Forelimb muscle (tissue), 1 donor: ENCODE measurements at regions not wholly inside any gene's neighbourhood (a gene's known extent, or its start where the extent isn't known, plus 50 kb on each side); places are given as distances from the start of the nearest gene placed in this dataset.
"Not testable (repeated sequence)": the region's sequence is repeated elsewhere in the genome, so short reads cannot be mapped to it uniquely, and the experiment has no call there.

Source experiments
- DNase-seq: peaks from one replicate; pipeline ENCODE4 v3.0.0-alpha.2; 2013; ENCODE audit warnings: low read depth

GRCh38 chr17:21517538-21518293, 141.6 kb downstream of the KCNJ12 start:
- no peak for DNase-seq

DNA sequence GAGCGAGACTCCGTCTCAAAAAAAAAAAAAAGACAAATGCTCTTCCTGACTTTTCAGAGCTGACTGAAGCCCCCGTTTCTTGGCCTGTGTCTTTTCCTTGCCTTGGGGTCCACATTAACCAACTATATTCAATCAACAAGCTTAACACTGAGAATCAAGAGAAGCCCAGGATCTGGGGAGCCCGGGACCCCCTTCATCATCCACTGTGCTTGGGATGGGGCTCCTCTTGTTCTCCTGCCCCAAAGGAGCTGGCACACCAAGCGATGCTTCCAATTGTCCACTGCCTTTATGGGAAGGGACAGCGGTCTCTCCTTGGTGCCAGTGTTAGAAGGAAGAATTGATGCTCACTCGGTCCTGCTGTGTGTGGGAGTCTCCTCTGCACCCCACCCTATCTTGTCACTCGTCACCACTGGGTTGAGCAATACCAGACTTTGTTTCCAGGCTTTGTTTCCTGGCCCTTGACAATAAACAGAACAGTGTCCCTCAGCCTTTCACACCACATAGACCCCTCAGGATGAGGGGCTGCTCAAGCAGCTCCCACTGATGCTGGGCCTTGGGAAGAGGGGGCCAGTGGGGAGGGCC, 146.7 kb downstream of the KCNJ12 start:
- no peak for DNase-seq

DNA sequence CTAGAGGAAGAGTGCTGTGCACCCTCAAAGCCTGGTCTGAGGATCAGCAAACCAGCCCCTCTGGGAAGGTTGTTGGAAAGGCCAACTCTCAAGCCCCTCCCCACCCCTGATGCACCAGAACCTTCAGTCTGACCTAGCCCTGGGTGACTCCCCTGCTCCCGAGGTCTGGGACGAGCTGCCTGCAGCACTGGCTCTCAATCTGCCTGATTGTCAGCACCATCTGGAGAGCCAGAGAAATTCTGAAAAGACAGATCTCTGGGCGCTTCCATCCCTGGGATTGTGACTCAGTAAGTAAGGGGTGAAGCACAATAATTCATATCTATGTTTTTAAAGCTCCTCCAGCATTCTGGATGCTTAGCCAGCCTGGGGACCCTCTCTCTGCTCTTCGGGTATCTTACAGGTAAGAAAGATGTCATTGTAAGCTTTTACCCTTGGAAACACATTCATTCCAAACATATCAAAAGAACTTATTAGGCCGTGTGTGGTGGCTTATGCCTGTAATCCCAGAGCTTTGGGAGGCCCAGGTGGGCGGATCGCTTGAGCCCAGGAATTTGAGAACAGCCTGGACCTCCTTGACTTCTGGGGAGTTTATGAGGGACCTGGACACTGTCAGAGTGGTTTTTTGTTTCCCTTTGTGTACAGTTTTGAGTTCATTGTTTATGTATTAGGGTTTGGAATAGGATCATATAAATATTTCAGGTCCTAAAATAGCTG, 147.5 kb downstream of the KCNJ12 start:
- DNase-seq, result no peak

DNA sequence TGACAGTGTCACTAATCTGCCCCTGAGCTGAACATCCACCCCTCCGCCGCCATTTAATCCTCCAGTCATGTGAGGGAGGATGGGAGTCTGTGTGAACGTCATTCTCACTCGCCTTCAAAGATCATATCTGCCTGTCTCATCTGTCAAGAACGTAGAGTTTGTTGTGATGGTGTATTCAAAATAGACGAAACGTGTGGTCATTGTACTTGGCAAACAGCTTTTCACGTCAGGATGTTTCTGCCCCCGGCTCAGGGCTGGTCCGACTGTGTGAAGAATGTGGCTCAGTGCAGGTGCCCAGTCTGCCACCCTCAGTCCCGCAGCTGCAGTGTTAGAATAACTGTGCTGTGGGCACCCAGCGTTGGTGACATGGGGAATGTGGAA, 148.0 kb downstream of the KCNJ12 start:
- DNase-seq, result no peak

- DNase-seq, result no peak
Observed at GRCh38 chr17:21525464-21526130, 149.4 kb downstream of the KCNJ12 start.

DNA sequence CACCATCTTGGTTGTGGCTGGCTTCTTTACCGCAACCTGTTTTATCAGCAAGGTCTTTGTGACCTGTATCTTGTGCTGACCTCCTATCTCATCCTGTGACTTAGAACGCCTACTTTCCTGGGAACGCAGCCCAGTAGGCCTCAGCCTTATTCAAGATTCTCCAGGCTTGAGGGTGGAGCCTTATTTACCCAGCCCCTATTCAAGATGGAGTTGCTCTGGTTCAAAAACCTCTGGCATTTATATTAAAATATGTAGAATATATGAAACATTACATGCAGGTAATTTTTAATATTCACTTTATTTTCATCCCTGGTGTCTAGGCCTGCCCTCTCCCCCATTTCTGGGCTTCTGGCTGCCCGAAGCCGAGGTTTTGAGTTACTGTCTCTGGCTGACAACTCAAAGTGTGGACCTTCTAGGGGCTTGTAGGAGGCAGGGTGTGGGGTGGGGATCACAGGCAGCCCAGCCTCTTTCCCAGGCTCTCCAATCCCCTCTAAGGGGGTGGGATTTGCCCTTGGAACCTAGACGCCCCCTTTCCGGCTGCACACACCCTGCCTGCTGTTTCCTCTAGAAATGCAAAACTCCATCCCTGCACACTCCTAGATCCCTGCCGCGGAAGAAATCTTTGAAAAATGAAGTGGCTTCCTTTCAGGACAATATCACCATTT, 152.0 kb downstream of the KCNJ12 start:
- no peak for DNase-seq

DNA sequence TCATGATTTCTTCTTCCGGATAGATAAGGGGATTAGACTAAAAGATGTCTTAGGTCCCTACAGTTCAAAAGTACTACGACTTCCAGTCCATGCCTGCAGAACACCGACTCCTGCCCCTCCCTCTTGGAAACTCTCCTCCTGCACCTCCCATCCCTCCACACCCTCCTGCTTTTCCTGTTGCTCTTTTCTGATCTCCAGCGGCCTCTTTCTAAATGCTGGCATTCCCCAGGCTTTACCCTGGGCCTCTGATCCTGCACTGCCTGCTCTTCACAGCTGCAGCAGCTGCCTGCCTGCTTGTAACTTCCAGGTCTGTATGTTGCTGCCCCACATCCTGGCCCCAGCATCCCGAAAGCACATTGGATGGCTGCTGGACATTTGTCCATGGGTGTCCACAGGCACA, 154.2 kb downstream of the KCNJ12 start:
- no peak for DNase-seq

DNA sequence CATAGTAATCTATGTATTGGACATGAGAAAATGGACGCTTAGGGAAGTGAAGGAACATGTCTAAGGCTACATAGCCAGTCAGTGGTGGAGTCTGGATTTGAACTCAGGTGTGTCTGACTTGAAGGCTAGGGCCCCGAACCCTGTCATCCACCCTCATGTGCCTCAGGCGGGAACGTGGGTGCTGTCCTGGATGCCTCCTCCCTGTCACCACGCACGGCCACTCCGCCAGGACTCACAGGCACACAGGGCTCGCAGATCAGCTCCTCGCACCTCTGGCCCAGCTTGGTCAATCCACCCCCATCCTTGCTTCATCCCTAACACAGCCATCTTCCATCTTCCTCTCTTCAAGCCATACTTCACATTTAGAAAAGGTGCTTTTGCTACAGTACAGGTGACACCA, 154.7 kb downstream of the KCNJ12 start:
- DNase-seq, result no peak

DNA sequence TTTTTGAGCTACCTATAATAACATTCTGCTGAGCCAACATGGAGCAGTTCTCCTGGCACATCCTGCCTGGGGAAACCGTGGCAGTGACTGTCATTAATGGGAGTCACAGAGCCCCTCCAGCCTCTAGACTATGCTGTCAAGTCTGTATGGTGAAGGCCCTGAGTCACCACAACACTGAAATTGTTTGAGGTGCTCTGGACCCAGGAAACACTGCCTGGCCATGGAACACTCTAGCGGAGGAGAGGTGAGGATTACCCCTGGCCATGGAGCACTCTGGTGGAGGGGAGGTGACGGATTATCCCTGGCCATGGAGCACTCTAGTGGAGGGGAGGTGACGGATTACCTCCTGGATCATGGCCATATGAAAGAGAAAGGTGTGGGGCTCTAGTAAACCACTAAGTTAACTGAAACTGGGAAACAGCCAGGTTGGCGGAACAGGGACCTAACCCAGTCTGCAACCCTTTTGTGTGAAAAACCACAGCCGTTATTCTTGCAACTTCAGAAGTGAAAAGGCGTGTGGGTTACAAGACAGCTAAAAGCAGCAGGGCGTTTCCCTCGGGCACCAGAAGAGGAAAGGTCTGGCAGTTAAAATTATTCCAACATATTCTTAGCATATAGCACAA, 156.7 kb downstream of the KCNJ12 start:
- DNase-seq, result no peak

DNA sequence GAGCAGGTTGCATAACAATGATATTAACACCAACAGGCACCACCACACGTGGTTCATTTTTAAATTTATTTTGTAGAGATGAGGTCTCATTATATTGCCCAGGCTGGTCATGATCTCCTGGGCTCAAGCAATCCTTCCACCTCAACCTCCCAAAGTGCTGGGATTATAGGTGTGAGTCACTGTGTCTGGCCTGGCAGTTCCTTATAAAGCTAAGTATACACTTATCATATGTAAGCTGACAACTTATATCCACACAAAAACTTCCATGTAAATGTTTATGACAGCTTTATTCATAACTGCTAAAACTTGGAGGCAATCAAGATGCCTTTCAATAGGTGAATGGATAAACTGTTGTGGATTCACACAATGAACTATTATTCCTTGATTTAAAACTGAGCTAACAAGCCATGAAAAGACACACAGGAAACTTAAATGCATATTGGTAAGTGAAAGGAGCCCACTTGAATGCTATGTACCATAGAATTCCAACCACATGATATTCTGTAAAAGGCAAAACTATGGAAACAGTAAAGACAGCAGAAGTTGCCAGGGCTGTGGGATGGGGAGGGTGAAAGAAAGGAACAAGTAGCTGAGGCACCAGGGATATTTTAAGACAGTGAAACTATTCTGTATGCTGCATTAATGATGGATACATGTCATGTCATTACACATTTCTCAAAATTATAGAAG, 156.5 kb upstream of the KCNJ18 start:
- no peak for DNase-seq

DNA sequence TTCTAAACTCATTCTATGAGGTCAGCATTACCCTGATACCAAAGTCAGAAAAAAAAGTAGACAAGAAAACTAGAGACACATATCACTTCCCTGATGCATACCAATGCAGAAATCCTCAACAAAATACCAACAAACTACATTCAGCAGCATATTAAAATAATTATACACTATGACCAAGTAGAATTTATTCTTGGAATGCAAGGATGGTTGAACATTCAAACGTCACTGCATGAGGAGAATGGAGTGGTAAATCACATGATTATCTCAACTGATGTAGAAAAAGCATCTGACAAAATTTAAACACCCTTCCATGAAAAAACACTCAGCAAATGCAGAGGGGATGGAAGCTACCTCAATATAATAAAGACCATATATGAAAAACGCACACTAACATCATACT, 155.0 kb upstream of the KCNJ18 start:
- DNase-seq, result no peak

DNA sequence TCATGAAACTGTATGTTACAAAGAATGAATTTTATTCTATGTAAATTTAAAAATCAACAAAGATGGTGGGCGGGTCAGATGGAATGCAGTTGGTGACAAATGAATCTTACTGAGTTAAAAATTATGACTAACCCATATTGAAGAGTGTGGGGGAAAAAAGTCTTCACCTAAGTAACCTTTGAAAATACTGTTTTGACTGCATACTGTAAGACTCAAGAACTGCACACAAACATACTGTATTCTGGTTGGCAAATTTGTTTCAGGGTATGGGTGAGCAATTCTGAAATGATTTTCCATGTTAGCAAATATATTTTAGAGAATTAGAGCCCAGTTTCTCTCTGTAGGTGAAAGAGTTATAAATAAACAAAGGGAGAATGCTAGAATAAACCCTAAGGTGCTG, 153.7 kb upstream of the KCNJ18 start:
- DNase-seq, result no peak

DNA sequence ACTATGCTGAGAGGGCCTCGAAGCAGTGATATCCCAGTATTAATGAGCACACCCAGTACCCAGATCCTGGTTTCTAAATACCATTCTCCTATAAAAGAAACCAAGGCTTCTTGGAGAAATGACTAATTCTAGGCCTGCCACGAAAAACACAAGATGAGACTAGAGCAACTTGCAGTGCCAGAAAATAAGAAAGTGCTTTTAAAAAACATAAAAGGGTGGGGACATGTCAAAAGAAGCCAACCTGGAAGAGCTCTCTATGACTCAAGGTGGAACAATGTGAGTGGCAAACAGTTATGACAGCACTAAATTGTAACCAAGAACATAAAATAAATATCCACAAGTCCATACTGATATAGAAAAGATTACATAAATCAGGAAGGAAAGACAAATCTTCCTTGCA, 153.2 kb upstream of the KCNJ18 start:
- no peak for DNase-seq

- no peak for DNase-seq
Observed at GRCh38 chr17:21540502-21540901, 151.8 kb upstream of the KCNJ18 start.

- no peak for DNase-seq
Observed at GRCh38 chr17:21542070-21542469, 150.3 kb upstream of the KCNJ18 start.

DNA sequence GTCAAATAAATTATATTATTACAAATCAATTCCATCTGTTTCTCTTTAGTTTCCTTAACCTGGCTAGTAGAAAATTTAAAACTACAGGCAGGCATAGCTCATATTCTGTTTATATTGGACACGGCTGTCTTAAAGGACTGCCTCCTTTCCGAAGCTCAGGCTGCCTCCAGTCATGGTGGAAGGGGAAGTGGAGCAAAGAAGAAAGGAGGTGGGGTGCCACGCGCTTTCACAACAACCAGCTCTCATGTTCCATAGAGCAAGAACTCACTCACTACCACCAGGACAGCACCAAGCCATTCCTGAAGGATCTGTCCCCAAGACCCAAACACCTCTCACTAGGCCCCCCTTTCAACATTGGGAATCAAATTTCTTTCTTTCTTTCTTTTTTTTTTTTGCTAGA, 149.3 kb upstream of the KCNJ18 start:
- DNase-seq, result no peak

- DNase-seq, result no peak
Observed at GRCh38 chr17:21545064-21545463, 147.3 kb upstream of the KCNJ18 start.

GRCh38 chr17:21548236-21548635, 144.1 kb upstream of the KCNJ18 start:
- no peak for DNase-seq

GRCh38 chr17:21549107-21549687, 143.1 kb upstream of the KCNJ18 start:
- no peak for DNase-seq

- DNase-seq, result not testable (repeated sequence)
Observed at GRCh38 chr17:21550031-21550430, 142.3 kb upstream of the KCNJ18 start.
